KMS-11 (cell line): ENCODE measurements at regions not wholly inside any gene's neighbourhood (a gene's known extent, or its start where the extent isn't known, plus 50 kb on each side); places are given as distances from the start of the nearest gene placed in this dataset.

Experiments used
- H2AFZ ChIP-seq: fragments of 200-600 bp; sonication (generic); 2 replicates; pipeline ENCODE4 v1.6.1; 2016; ENCODE audit warnings: antibody characterized with exemption, mixed run types, low read depth
- H3K27ac ChIP-seq: fragments of 200-600 bp; sonication (generic); 2 replicates; pipeline ENCODE4 v1.6.1; 2016; ENCODE audit warnings: mild to moderate bottlenecking, mixed run types
- H3K27me3 ChIP-seq: fragments of 200-600 bp; sonication (generic); 2 replicates; pipeline ENCODE4 v1.6.1; 2017; ENCODE audit warnings: mild to moderate bottlenecking, low read depth, mixed run types, moderate library complexity; ENCODE audit not compliant: insufficient read depth
- H3K36me3 ChIP-seq: fragments of 200-600 bp; sonication (generic); 2 replicates; pipeline ENCODE4 v1.6.1; 2017; ENCODE audit warnings: mild to moderate bottlenecking, mixed run types; ENCODE audit not compliant: insufficient read depth
- H3K4me1 ChIP-seq: fragments of 200-600 bp; sonication (generic); 2 replicates; pipeline ENCODE4 v1.6.1; 2016; ENCODE audit warnings: mild to moderate bottlenecking, low read depth, mixed run types; ENCODE audit not compliant: poor library complexity, severe bottlenecking
- H3K4me2 ChIP-seq: fragments of 200-600 bp; sonication (generic); 2 replicates; pipeline ENCODE4 v1.7.0; 2016; ENCODE audit warnings: mild to moderate bottlenecking, mixed run types
- H3K4me3 ChIP-seq: fragments of 200-600 bp; sonication (generic); IDR thresholded peaks from 2 replicates; pipeline ENCODE4 v1.6.1; 2017; ENCODE audit warnings: low read depth, low read length, mixed read lengths; ENCODE audit not compliant: insufficient read depth
- H3K79me2 ChIP-seq: fragments of 200-600 bp; sonication (generic); 2 replicates; pipeline ENCODE4 v1.6.1; 2016; ENCODE audit warnings: low read depth, mixed run types; ENCODE audit not compliant: insufficient read depth
- H3K9ac ChIP-seq: fragments of 200-600 bp; sonication (generic); 2 replicates; pipeline ENCODE4 v1.6.1; 2016; ENCODE audit warnings: mild to moderate bottlenecking, mixed run types
- H4K20me1 ChIP-seq: fragments of 200-600 bp; sonication (generic); 2 replicates; pipeline ENCODE4 v1.6.1; 2016; ENCODE audit warnings: mild to moderate bottlenecking, mixed run types; ENCODE audit not compliant: insufficient read depth
- TF ChIP-seq, protein P1 (sequence below): fragments of 200-600 bp; sonication (generic); conservative IDR thresholded peaks from 2 replicates; pipeline ENCODE4 v1.6.1; 2017; ENCODE audit warnings: low read depth, mild to moderate bottlenecking, antibody characterized with exemption, low read length, moderate library complexity, mixed read lengths

- Histone ChIP-seq H3K36me3 (no peaks in the 10 kb centered on the region), H3K79me2 (no peaks in the 10 kb centered on the region), H4K20me1 (no peaks in the 10 kb centered on the region), H3K9ac (no peak overlapping the region), H3K27me3 (no peaks in the 10 kb centered on the region), H3K4me1 (no peaks in the 10 kb centered on the region), H3K4me2 (no peak overlapping the region), H2AFZ (no peak overlapping the region), H3K27ac (no peak overlapping the region), H3K4me3 (no peak overlapping the region)
- TF ChIP-seq, protein P1, sequence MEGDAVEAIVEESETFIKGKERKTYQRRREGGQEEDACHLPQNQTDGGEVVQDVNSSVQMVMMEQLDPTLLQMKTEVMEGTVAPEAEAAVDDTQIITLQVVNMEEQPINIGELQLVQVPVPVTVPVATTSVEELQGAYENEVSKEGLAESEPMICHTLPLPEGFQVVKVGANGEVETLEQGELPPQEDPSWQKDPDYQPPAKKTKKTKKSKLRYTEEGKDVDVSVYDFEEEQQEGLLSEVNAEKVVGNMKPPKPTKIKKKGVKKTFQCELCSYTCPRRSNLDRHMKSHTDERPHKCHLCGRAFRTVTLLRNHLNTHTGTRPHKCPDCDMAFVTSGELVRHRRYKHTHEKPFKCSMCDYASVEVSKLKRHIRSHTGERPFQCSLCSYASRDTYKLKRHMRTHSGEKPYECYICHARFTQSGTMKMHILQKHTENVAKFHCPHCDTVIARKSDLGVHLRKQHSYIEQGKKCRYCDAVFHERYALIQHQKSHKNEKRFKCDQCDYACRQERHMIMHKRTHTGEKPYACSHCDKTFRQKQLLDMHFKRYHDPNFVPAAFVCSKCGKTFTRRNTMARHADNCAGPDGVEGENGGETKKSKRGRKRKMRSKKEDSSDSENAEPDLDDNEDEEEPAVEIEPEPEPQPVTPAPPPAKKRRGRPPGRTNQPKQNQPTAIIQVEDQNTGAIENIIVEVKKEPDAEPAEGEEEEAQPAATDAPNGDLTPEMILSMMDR, result no peak
Measured at GRCh38 chr6:8794420-8794819, 359.1 kb upstream of the SLC35B3 start.

DNA sequence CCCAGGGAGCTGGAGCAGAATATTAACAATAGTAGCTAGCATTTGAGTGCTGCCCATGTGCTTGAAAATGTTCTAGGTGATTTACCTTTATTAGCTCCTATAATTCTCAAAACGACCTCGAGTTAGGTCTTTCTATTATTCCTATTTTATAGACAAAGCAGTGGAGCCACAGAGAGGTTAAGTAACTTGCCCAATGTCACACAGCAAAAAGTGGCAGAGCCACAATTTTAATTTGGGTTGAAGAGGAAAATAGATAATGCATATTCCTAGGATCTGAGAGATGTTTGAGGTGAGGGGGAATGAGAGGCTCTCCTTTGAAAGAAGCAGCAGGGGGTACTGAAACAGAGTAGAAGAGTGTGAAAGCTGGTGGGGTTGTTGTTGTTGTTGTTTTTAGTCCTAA is 354.5 kb upstream of the SLC35B3 start:
- no peak overlapping the region for H3K9ac ChIP-seq
- H3K4me3 ChIP-seq, result no peak overlapping the region
- H4K20me1 ChIP-seq, result no peaks in the 10 kb centered on the region
- H2AFZ ChIP-seq, result no peak overlapping the region
- no peak overlapping the region for H3K27ac ChIP-seq
- H3K4me2 ChIP-seq, result no peak overlapping the region
- no peaks in the 10 kb centered on the region for H3K27me3 ChIP-seq
- no peaks in the 10 kb centered on the region for H3K79me2 ChIP-seq
- H3K4me1 ChIP-seq, result no peaks in the 10 kb centered on the region
- no peaks in the 10 kb centered on the region for H3K36me3 ChIP-seq
- TF ChIP-seq, protein P1, result no peak

DNA sequence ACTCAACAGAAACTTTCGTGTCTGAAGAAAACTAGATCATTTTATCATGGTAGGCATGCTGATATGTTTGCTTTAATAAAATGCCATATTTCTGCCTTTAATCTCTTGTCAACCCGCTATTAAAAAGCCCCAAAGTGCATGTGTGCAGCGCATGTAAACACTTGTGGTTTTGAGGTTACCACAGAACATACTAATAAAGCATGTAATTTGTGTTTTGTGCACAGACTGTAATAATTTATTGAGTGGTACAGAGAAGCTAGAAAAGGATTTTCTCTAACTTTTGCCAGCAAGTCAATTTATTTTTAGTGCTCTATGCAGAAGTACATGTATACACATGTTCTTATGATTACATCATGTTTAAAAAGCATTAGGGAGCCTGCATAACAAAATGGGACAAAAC is 349.9 kb upstream of the SLC35B3 start:
- no peaks in the 10 kb centered on the region for H3K36me3 ChIP-seq
- H2AFZ ChIP-seq, result no peak overlapping the region
- H3K4me3 ChIP-seq, result no peak overlapping the region
- no peaks in the 10 kb centered on the region for H4K20me1 ChIP-seq
- H3K4me2 ChIP-seq, result no peak overlapping the region
- no peaks in the 10 kb centered on the region for H3K79me2 ChIP-seq
- no peaks in the 10 kb centered on the region for H3K4me1 ChIP-seq
- TF ChIP-seq, protein P1, result no peak
- H3K27me3 ChIP-seq, result no peaks in the 10 kb centered on the region
- H3K9ac ChIP-seq, result no peak overlapping the region
- H3K27ac ChIP-seq, result no peak overlapping the region

GRCh38 chr6:8783191-8783590 is 347.8 kb upstream of the SLC35B3 start:
- Histone ChIP-seq H3K79me2 (no peaks in the 10 kb centered on the region), H3K27me3 (no peaks in the 10 kb centered on the region), H3K9ac (no peak overlapping the region), H2AFZ (no peak overlapping the region), H4K20me1 (no peaks in the 10 kb centered on the region), H3K4me1 (no peaks in the 10 kb centered on the region), H3K4me3 (no peak overlapping the region), H3K4me2 (no peak overlapping the region), H3K27ac (no peak overlapping the region), H3K36me3 (no peaks in the 10 kb centered on the region)
- TF ChIP-seq, protein P1, result no peak
